ENCODE measurements at regions not wholly inside any gene's neighbourhood (a gene's known extent, or its start where the extent isn't known, plus 50 kb on each side); places are given as distances from the start of the nearest gene placed in this dataset.
"Not testable (repeated sequence)": the region's sequence is repeated elsewhere in the genome, so short reads cannot be mapped to it uniquely, and the experiment has no call there.

DNA sequence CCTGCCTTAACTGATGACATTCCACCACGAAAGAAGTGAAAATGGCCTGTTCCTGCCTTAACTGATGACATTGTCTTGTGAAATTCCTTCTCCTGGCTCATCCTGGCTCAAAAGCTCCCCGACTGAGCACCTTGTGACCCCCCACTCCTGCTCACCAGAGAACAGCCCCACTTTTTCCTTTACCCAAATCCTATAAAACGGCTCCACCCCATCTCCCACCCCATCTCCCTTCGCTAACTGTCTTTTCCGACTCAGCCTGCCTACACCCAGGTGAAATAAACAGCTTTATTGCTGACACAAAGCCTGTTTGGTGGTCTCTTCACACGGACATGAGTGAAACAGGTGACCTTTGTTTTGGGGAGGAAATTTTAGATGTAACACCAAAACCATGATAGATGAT lies 674.4 kb downstream of the TLE1 start:
- intact Hi-C loops (cut with DNase I); DNase-seq (ENCODE audit: low spot score): not testable (repeated sequence)

DNA sequence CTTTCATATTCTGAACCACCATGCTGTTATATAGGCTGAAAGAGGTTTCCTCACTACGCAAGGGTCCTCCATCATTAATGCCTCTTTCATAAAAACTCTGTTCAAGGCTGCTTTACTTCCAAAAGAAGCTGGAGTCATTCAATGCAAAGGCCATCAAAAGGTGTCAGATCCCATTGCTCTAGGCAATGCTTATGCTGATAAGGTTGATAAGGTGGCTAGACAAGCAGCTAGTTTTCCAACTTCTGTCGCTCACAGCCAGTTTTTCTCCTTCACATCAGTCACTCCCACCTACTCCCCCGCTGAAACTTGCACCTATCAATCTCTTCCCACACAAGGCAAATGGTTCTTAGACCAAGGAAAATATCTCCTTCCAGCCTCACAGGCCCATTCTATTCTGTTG lies 676.2 kb downstream of the TLE1 start:
- intact Hi-C loops (cut with DNase I); DNase-seq (ENCODE audit: low spot score): not testable (repeated sequence)

DNA sequence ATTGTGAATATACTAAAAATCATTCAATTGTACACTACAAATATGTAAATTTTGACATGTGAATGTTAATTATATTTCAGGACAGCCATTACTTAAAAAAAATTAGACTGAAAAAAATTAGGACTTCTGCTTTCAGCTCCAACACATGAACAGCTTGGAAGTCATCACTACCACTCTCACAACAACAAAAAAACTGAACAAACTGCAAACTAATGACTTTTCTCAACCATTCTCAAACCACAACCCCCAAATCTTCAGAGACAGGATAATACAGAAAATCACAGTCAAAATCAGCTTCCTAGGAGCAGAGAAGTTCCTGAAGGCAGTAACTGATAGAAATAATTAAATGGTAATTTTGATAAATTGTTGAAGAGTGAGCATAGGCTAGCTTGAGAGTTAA lies 686.4 kb downstream of the TLE1 start:
- intact Hi-C loops (cut with DNase I), result no loop called here
- DNase-seq (ENCODE audit: low spot score), result no peak

DNA sequence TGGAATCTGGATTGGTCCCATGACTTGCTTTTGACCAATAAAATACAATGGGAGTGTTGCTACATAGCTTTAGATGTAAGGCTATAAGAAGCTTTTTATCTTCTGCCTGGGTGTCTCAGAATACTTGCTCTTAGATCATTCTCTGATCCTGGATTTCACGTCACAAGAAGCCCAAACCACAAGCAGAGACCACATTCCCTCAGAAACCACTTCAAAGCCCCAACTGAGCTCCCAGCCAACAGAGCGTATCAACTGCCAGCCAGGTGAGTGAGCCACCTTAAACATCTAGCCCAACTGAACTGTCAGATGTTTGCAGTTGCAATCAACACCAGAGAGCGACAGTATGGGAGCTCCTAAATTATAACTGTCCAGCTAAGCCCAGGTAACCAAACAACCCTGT lies 687.1 kb downstream of the TLE1 start:
- no peak for DNase-seq (ENCODE audit: low spot score)
- intact Hi-C loops (cut with DNase I), result no loop called here

DNA sequence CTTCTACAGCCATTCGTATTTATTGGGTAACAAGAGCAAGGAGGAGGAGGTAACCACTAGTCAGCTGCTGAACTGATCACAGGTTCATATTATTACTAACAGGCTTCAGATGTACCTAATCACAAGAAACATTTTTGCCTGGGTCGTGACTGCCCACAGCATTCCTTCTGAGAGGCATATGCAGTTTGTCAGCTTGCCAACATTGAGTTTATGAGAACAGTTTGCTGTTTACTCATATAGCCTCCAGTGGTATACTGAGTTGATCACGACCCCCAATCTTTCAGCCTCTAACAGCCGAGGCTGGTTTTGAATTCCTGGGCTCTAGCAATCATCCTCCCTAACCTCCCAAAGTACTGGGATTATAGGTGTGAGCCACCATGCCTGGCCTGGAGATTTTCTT lies 693.6 kb downstream of the TLE1 start:
- no peak for DNase-seq (ENCODE audit: low spot score)
- intact Hi-C loops (cut with DNase I), result no loop called here

DNA sequence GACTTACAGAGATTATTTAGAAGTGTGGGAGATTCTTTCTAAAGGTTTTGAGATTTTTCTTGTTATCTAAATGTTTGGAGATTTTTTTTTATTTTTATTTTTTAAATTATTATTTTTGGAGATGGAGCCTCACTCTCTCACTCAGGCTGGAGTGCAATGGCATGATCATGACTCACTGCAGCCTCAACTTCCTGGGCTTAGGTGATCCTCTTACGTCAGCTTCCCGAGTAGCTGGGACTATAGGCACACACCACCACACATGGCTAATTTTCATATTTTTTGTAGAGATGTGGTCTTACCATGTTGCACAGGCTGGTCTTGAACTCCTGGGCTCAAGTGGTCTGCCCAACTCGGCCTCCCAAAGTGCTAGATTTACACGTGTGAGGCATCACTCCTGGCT lies 694.5 kb downstream of the TLE1 start:
- no peak for DNase-seq (ENCODE audit: low spot score)
- intact Hi-C loops (cut with DNase I), result no loop called here

DNA sequence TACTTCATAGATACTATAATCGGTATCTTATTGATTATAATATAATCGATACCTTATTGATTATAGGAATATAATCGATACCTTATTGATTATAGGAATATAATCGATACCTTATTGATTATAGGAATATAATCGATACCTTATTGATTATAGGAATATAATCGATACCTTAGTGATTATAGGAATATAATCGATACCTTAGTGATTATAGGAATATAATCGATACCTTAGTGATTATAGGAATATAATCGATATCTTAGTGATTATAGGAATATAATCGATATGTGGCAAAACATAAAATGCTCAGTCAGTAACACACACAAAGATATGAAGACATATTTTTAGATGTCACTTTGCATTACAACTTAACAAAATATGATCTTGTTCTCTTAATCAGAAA lies 703.8 kb downstream of the TLE1 start:
- intact Hi-C loops (cut with DNase I); DNase-seq (ENCODE audit: low spot score): not testable (repeated sequence)

DNA sequence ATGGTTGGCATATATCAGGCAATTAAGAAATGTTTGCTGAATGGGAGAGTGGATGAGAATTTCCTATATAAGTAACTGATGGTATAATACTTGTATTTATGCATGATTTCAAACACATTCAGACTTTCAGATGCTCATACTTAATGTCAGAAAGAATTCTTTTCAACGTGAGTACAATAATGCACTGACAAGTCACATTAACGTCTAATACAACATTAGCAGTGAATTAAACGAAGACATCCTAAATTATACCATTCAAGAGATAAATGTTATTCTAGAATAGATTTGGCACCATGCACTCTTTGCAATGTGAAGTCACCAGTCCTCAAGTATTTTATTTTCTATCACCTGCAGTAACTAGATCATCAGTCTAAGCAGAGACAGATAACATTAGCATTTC lies 712.9 kb downstream of the TLE1 start:
- intact Hi-C loops (cut with DNase I), result no loop called here

DNA sequence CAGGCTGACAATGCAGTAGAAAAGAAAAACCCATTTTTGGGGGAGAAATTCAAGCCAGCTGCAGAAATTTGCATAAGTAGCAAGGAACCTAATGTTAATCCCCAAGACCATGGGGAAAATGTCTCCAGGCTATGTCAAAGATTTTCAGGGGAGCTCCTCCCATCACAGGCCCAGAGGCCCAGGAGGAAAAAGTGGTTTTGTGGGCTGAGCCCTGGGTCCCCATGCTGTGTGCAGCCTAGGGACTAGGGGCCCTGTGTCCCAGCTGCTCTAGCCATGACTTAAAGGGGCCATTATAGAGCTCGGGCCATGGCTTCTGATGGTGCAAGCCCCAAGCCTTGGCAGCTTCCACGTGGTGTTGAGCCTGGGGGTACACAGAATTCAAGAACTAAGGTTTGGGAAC lies 719.0 kb downstream of the TLE1 start:
- intact Hi-C loops (cut with DNase I); DNase-seq (ENCODE audit: low spot score): not testable (repeated sequence)

More for the DNA sequence above, 712.9 kb downstream of the TLE1 start:
- DNase-seq (ENCODE audit: low spot score), result no peak

DNA sequence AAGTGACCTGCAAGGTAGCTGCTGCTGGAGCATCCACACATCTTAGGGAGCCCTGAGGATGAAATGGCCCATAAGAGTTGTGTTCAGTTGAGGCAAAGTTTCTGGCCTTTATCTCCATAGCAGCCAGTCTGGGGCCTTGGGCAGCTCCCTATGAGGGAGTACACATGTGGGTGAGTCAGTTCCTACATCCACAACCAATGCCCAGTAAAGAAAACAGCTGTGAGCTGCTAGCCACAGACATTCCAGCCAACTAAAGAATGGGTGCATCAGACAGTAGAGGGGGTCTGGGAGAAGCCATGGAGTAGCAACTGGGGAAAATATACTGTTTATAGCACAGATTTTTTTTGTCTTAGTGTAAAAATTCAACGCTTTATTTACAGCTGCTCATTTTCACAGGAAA lies 720.7 kb downstream of the TLE1 start:
- intact Hi-C loops (cut with DNase I), result no loop called here
- DNase-seq (ENCODE audit: low spot score), result no peak

DNA sequence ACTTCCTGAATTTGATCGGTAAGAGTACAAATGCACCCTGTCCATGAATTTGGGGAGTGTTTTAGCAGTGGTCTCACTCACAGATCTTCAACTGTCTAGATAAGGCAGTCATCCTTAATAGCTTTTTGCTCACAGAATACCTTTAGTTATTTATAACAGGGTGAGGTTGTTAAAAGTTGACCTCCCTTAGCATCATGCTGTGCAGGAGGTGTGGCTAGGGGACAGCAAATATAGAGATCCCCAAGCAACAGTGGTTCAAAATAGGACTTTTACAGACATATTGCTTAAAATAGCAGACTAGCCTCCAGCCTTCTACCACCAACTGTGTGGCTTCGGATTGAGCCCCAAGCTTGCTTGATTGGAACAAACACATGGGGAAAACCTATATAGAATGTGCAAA lies 724.4 kb downstream of the TLE1 start:
- no peak for DNase-seq (ENCODE audit: low spot score)
- intact Hi-C loops (cut with DNase I), result no loop called here

DNA sequence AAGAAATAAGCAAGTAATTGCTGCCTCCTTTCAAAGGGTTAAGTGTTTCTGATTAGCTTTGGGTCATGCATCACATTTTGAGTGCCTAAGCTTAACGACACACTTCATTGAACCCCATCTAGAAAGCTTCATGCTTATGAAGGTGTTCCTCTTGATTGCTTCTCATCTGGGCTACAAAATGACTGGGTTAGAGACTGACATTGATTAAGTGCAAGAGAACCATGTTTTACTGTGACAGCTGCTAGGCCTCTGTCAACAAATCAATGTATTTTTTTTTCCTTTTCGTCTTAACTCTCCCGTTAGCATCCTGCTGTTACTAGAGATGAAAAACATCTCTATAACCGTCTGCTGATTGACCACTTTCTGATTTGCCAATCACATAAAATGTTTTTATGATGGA lies 725.0 kb downstream of the TLE1 start:
- DNase-seq (ENCODE audit: low spot score), result no peak
- intact Hi-C loops (cut with DNase I), result no loop called here

DNA sequence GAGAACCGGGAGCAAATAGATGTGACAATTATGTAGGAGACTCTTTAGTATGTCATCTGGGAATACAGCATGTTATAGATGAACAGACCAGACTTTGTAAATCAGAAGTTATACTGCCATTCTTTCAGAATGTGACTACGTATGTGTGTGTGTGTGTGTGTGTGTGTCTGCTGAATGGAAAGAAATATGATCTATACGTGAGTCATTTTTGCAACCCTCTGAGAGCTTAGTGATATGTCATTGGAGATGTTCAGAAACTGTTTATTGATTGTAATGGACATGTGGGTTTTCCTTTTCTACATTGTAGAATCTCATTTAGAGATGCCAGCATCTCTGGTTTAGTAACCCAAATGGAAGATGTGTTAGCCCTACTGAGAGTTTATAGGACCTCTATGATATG lies 731.5 kb downstream of the TLE1 start:
- intact Hi-C loops (cut with DNase I), result no loop called here
- no peak for DNase-seq (ENCODE audit: low spot score)

DNA sequence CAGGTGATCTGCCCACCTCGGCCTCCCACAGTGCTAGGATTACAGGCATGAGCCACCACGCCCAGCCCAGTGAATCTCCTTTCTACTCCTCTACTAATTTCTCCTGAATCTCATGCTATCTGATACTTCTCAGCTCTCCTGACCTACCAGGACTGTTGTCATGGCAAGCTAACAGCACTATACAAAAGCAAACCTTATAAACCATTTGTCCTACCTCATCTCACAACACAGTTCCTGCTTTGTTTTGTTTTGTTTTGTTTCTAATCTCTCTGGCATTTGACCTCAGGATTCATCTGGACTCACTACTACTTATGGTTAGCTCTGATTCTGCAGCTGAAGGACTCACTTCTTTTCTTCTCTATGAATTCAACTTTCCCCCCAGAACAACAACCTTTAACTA lies 734.8 kb downstream of the TLE1 start:
- no peak for DNase-seq (ENCODE audit: low spot score)
- intact Hi-C loops (cut with DNase I), result no loop called here

DNA sequence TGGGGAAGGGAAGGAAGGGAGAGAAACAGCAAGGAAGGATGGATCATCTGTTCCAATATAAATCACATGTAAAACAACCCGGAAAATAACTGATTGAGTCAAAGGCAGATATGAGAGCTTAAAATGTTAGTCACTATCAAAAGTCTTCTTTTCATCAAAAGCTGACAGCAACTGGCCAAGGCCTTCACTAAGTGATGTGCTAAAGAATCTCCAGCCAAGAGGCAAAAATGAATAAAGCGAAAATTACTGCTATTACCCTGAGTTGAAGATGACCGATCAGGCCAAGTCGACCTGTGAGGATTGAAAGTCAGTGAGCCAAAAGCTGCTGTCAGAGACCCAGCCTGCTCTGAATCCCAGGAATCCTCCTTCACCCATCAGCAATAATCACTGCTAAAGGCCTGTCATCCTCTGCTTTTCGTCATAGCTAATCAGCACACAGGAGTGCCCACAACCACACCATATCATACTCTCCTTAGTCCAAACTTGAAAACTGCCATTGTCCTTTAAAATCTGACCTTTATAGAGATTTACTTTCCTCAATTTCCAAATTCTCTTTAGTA lies 736.9 kb downstream of the TLE1 start:
- no peak for DNase-seq (ENCODE audit: low spot score)
- intact Hi-C loops (cut with DNase I), result no loop called here

DNA sequence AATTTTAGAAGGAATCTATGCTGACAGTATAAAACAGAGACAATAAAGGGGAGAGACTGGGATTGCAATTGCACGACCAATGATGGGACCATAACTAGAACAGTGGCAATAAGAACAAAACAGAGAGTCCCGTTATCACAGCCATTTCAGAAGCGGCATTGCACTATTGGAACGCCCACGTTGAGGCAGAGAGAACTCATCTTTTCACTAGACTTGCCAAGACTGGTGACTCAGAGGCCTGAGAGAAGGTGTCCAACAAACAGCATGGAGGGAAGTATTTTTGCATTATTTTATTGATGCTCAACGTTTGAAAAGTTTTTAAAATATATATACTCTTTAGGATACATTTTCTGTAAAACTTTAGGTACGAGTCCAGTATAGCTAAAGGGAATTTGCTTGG lies 737.7 kb downstream of the TLE1 start:
- DNase-seq (ENCODE audit: low spot score), result no peak
- intact Hi-C loops (cut with DNase I), result no loop called here

DNA sequence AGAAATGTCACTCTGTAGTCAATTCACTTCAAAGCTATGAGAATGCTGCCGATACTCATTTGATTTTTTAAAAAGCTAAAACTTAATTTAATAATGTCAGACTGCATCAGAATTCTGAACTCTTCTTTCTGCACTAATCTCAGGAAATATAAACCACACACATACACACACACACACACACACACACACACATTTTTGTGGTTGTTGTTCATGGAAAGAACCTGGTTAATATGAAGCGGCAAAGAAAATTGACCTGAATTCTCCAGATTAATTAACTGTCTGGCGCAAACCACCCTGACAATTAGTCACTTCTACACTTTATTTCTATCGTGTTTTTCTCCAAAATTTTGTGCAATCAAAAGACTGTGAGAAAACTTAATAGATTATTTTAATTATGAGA lies 740.5 kb downstream of the TLE1 start:
- no peak for DNase-seq (ENCODE audit: low spot score)
- intact Hi-C loops (cut with DNase I), result no loop called here

DNA sequence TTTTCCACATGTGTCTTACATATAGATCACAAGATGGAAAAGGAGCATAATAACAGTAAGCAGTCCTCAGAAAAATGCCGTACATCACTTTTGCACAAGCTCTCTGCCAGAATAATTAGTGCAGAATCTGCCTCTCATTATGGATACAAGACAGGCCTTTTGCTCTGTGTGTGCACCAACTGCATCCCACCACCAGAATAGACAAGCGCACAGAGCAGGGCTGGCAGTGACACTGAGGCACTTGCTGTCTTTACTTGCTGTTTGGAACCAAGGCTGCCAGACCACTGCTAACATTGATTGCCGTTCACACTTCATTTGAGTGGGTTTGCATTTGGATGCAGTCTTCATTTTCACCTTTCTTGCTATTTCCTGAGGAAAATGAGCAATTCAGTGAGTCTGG lies 741.3 kb downstream of the TLE1 start:
- intact Hi-C loops (cut with DNase I), result no loop called here
- DNase-seq (ENCODE audit: low spot score), result no peak

DNA sequence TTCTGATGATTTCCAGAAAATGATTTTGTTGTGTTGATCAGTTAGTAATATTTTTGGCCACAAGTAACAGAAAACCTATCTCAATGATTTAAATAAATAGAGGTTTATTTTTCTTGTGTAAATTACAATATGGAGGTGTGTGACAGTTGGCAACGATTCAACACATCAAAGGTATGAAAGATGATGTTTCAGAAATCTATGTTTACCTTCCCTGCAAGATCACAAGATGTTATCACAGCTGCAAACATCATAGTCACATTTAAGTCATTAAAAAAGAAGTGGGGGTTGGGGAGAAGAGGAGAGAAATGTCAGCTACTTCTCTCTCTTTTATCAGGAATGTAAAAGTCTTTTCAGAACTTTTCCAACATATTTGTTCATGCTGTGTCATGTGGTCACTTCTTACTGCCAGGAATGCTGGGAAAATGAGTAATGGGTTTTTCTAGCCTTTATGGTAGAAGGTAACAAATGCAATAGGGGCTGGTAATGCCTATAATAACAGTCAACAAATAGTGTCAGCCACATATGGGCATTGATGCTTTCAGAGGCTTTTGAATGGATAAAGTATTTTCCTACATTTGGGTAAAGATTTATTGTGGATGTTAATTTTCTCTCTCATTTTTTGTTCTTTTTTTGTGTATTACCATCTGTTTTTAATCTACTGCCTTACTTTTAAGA lies 742.7 kb downstream of the TLE1 start:
- intact Hi-C loops (cut with DNase I), result no loop called here

DNA sequence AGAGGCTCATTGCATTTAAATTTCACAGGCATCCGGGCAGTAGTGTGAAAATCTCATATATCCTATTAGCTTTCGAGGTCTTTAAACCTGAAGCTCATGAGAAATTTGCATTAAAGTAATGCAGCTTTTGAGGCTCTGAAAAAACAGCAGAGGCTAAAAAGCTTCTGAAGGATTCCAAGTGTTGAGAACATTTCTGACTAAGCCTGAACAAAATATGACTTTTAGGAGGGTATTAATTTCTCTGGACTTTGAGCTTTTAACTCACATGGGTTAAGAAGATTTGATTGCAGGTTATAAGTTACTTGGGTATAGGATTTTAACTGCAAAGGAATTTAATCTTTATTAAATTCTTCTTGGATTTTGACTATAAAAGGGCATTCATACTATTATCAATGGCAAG lies 743.9 kb downstream of the TLE1 start:
- intact Hi-C loops (cut with DNase I), result no loop called here
- DNase-seq (ENCODE audit: low spot score), result no peak

More for the DNA sequence above, 742.7 kb downstream of the TLE1 start:
- no peak for DNase-seq (ENCODE audit: low spot score)

DNA sequence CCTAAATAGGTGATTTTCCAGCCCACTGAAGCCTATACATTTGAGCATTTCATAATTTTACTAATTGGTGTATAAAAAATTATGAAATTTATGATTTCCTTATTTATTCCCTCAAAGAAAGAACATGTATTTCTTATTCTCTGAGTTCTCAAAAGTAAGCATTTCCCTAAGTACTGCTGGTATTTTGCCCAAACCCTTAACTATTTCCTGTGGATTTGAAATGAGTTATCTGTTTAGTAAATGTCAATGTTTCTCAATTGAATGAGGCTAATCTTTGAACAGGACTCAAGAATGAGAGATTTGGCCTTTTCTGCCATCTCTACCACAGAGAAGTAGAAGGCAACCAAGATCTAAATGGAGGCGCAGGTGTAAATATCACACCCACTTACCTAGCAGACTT lies 751.7 kb downstream of the TLE1 start:
- intact Hi-C loops (cut with DNase I), result no loop called here

DNA sequence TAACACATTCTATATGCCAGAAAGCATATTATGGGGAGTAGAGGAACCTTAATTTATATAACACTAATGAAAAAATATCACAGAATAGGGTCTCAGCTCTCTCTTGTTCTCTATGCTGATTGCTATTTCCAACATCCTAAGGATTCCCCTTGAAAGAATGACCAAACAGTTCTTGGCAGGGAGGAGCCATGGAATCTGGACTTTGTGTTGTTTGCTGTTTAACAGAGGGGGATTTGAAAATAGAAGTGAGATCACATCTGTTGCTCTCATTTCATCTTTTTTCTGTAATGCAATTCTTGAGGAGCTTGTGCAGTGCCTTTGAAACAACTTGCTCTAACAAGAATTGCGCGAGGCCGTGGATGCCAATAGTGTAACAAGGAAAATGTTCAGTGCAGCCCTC lies 755.3 kb downstream of the TLE1 start:
- DNase-seq (ENCODE audit: low spot score), result no peak
- intact Hi-C loops (cut with DNase I), result no loop called here

More for the DNA sequence above, 751.7 kb downstream of the TLE1 start:
- no peak for DNase-seq (ENCODE audit: low spot score)
